ENCODE measurements at regions not wholly inside any gene's neighbourhood (a gene's known extent, or its start where the extent isn't known, plus 50 kb on each side); places are given as distances from the start of the nearest gene placed in this dataset.

DNA sequence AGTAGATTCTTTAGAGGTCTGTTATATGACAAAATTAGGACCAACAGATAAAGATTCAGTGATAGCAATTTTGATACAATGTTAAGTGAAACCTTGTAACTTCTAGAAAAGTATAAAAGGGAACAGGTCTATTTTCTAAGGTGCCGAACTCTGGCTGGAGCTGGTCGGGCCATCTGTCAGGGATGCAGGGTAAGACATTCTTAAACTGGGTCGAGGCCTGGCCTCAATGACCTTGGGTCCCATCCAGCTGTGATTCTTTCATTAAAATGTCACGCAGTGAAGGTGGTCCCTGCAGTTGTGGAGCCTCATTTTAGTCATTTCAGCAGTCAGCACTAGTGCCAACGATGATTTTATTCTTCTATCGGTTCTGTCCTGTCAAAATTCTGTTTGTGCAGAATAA is 271.9 kb upstream of the SPRY2 start:
- no peak overlapping the region for H3K27ac ChIP-seq (ENCODE audit: low read length)
- no peaks in the 10 kb centered on the region for H3K9me3 ChIP-seq (ENCODE audit: control insufficient read depth, insufficient read depth, low read length)
- no peak for DNase-seq (ENCODE audit: low read depth, low spot score)
- no CpG with 5 or more reads among the region's 6 CpGs for WGBS (ENCODE audit: insufficient coverage, insufficient read length)
- H3K36me3 ChIP-seq (ENCODE audit: control insufficient read depth, insufficient read depth, low read length): no peaks in the 10 kb centered on the region
- no peak overlapping the region for H3K4me3 ChIP-seq (ENCODE audit: low read length)
- H3K4me1 ChIP-seq (ENCODE audit: control insufficient read depth, insufficient read depth, low read length): no peaks in the 10 kb centered on the region
- no peaks in the 10 kb centered on the region for H3K27me3 ChIP-seq (ENCODE audit: control insufficient read depth, insufficient read depth, low read length)

DNA sequence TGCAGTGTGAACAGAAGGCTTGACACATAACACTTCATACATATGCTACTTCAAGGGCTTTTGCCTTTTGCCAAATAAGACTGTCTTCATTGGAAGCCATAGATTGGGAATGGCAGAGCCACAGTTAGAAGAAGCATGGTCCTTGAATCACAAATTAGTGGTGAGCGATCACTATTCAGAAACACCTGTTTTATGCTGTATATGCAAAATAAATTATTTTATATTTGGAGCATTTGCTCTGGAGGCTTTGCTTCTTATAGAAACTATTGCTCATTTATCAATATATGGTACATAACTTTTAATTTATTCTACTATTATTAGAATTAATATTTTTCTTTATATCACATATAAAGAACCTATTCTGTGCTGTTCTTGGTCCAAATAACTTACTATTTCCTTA is 270.4 kb upstream of the SPRY2 start:
- Histone ChIP-seq H3K9me3 (ENCODE audit: control insufficient read depth, insufficient read depth, low read length) (no peaks in the 10 kb centered on the region), H3K36me3 (ENCODE audit: control insufficient read depth, insufficient read depth, low read length) (no peaks in the 10 kb centered on the region), H3K27ac (ENCODE audit: low read length) (no peak overlapping the region), H3K4me3 (ENCODE audit: low read length) (no peak overlapping the region), H3K27me3 (ENCODE audit: control insufficient read depth, insufficient read depth, low read length) (no peaks in the 10 kb centered on the region), H3K4me1 (ENCODE audit: control insufficient read depth, insufficient read depth, low read length) (no peaks in the 10 kb centered on the region)
- no CpG with 5 or more reads among the region's 1 CpG for WGBS (ENCODE audit: insufficient coverage, insufficient read length)
- DNase-seq (ENCODE audit: low read depth, low spot score): no peak

DNA sequence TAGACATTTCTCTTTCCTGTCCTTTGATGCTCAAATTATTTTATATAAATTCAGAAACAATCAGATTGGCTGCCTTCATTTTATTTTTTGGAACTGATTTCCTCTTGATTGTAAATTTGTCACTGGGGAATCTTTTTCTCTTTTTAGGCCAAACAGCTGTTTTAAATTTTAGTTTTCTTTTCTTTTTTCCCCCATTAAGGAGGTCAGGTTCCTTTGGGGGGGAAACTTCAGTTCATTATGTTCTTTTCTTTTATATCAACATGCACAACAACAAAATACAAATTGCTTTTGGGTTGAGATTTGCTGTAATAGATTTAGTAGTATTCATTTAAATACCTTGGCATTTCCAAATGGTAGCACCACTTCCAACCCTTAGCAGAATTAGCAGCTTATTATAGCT is 264.8 kb upstream of the SPRY2 start:
- Histone ChIP-seq H3K9me3 (ENCODE audit: control insufficient read depth, insufficient read depth, low read length) (no peaks in the 10 kb centered on the region), H3K4me3 (ENCODE audit: low read length) (no peak overlapping the region), H3K27me3 (ENCODE audit: control insufficient read depth, insufficient read depth, low read length) (no peaks in the 10 kb centered on the region), H3K27ac (ENCODE audit: low read length) (no peak overlapping the region), H3K36me3 (ENCODE audit: control insufficient read depth, insufficient read depth, low read length) (no peaks in the 10 kb centered on the region), H3K4me1 (ENCODE audit: control insufficient read depth, insufficient read depth, low read length) (no peaks in the 10 kb centered on the region)
- DNase-seq (ENCODE audit: low read depth, low spot score): no peak

DNA sequence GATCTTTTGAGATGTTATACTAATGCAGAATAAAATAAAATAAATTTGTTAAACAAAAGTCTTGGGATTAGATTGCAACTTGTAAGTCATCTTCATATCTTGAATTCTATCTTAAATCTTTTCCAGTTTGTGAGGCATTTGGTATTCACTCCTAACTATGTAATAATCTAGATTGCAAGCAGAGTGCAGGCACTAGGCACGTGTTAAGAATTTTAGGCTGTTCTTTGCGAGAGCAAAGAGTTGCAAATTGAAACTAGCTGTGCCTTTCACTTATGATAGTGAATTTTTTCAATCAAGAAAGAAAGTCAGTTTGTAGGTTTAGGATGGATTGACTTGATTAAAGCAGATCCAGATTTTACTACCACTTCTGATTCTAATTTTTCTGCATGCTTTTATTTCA is 264.1 kb upstream of the SPRY2 start:
- H3K4me3 ChIP-seq (ENCODE audit: low read length): no peak overlapping the region
- no peak for DNase-seq (ENCODE audit: low read depth, low spot score)
- no peaks in the 10 kb centered on the region for H3K27me3 ChIP-seq (ENCODE audit: control insufficient read depth, insufficient read depth, low read length)
- H3K9me3 ChIP-seq (ENCODE audit: control insufficient read depth, insufficient read depth, low read length): no peaks in the 10 kb centered on the region
- no CpG with 5 or more reads among the region's 2 CpGs for WGBS (ENCODE audit: insufficient coverage, insufficient read length)
- no peaks in the 10 kb centered on the region for H3K36me3 ChIP-seq (ENCODE audit: control insufficient read depth, insufficient read depth, low read length)
- no peaks in the 10 kb centered on the region for H3K4me1 ChIP-seq (ENCODE audit: control insufficient read depth, insufficient read depth, low read length)
- H3K27ac ChIP-seq (ENCODE audit: low read length): no peak overlapping the region

- no peak for DNase-seq (ENCODE audit: low read depth, low spot score)
- H3K36me3 ChIP-seq (ENCODE audit: control insufficient read depth, insufficient read depth, low read length): no peaks in the 10 kb centered on the region
- no CpG with 5 or more reads among the region's 3 CpGs for WGBS (ENCODE audit: insufficient coverage, insufficient read length)
- H3K4me3 ChIP-seq (ENCODE audit: low read length): no peak overlapping the region
- no peak overlapping the region for H3K27ac ChIP-seq (ENCODE audit: low read length)
- H3K27me3 ChIP-seq (ENCODE audit: control insufficient read depth, insufficient read depth, low read length): no peaks in the 10 kb centered on the region
- no peaks in the 10 kb centered on the region for H3K4me1 ChIP-seq (ENCODE audit: control insufficient read depth, insufficient read depth, low read length)
- H3K9me3 ChIP-seq (ENCODE audit: control insufficient read depth, insufficient read depth, low read length): no peaks in the 10 kb centered on the region
Measured at GRCh38 chr13:80604098-80604497, 263.2 kb upstream of the SPRY2 start.

GRCh38 chr13:80603351-80603750 is 262.4 kb upstream of the SPRY2 start:
- no peaks in the 10 kb centered on the region for H3K27me3 ChIP-seq (ENCODE audit: control insufficient read depth, insufficient read depth, low read length)
- H3K36me3 ChIP-seq (ENCODE audit: control insufficient read depth, insufficient read depth, low read length): no peaks in the 10 kb centered on the region
- H3K4me1 ChIP-seq (ENCODE audit: control insufficient read depth, insufficient read depth, low read length): no peaks in the 10 kb centered on the region
- 100% methylated on average over 1 of the region's 1 CpG for WGBS (ENCODE audit: insufficient coverage, insufficient read length)
- no peak overlapping the region for H3K27ac ChIP-seq (ENCODE audit: low read length)
- H3K9me3 ChIP-seq (ENCODE audit: control insufficient read depth, insufficient read depth, low read length): no peaks in the 10 kb centered on the region
- DNase-seq (ENCODE audit: low read depth, low spot score): no peak
- H3K4me3 ChIP-seq (ENCODE audit: low read length): no peak overlapping the region

DNA sequence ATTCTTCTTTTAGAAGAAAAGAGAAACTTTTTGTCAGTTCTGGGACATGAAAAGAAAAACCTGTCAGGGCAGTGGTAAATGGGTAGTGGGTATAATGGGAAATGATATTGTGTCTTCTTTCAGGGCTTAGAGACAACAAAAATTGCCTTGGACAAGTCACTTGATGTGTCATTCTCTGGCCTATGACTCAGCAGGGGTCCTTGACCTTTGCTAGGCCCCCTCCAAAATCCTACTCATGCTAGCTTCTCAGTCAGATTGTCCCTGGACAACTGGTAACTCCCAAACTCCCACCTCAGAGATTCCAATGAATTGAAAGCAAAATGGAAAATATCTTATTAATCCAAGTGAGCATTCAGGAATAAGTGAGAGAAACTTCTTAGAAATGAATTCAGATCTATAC is 258.8 kb upstream of the SPRY2 start:
- no peak overlapping the region for H3K27ac ChIP-seq (ENCODE audit: low read length)
- H3K36me3 ChIP-seq (ENCODE audit: control insufficient read depth, insufficient read depth, low read length): no peaks in the 10 kb centered on the region
- H3K27me3 ChIP-seq (ENCODE audit: control insufficient read depth, insufficient read depth, low read length): no peaks in the 10 kb centered on the region
- H3K9me3 ChIP-seq (ENCODE audit: control insufficient read depth, insufficient read depth, low read length): no peaks in the 10 kb centered on the region
- H3K4me1 ChIP-seq (ENCODE audit: control insufficient read depth, insufficient read depth, low read length): no peaks in the 10 kb centered on the region
- no peak for DNase-seq (ENCODE audit: low read depth, low spot score)
- H3K4me3 ChIP-seq (ENCODE audit: low read length): no peak overlapping the region

DNA sequence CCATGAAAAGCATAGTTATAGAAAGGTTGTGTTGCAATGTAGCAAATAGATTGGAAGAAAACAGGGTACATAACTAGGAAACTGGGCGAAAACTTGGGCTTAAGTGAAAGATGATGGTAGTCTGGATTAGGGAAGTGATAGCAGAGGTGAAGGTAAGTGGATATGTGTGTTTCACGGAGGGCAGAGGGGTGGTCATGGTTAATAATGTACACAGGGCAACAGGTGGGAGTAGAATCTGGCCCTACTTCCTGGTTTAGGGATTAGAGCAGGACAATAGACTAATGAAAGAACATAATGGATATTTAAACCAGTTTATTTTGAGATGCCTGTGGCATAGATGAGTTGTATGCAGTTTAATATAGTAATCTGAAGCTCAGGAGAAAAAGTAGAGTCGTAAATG is 257.3 kb upstream of the SPRY2 start:
- Histone ChIP-seq H3K27me3 (ENCODE audit: control insufficient read depth, insufficient read depth, low read length) (no peaks in the 10 kb centered on the region), H3K36me3 (ENCODE audit: control insufficient read depth, insufficient read depth, low read length) (no peaks in the 10 kb centered on the region), H3K27ac (ENCODE audit: low read length) (no peak overlapping the region), H3K4me3 (ENCODE audit: low read length) (no peak overlapping the region), H3K4me1 (ENCODE audit: control insufficient read depth, insufficient read depth, low read length) (no peaks in the 10 kb centered on the region), H3K9me3 (ENCODE audit: control insufficient read depth, insufficient read depth, low read length) (no peaks in the 10 kb centered on the region)
- no CpG with 5 or more reads among the region's 3 CpGs for WGBS (ENCODE audit: insufficient coverage, insufficient read length)
- DNase-seq (ENCODE audit: low read depth, low spot score): no peak

DNA sequence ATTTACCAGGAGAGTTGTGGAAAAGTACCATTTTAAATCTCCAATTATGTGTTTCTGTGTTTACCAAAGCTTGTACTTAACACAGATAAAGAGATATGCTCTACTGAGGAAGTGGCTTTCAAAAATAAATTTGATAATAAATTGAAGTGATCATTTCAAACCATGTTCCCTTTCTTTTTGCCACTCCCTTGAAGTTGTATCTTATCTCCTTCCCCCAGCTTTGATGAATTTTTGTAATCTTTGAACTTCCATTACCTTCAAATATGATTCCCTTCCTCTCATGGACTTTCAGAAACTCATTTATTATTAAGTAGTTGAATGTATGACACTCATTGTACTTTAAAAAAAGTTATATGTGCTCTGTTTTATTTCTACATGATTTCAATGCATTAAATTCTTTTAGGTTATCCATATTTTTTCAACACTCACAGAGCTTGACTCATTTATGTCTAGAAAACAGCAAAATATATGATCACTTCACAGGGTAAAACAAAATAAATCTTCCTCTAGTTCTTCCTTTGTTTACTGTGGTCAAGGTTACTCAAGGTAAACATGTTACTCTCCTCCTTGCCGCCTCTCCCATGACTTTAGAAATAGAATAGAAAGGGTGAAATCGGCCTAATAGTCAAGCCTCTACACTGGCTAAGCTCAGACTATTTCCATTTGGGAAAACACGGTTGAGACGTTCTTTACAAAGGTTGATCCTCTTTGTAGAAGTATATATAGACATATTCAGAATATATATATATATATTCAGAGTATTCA is 251.2 kb upstream of the SPRY2 start:
- no CpG with 5 or more reads among the region's 4 CpGs for WGBS (ENCODE audit: insufficient coverage, insufficient read length)
- H3K4me1 ChIP-seq (ENCODE audit: control insufficient read depth, insufficient read depth, low read length): no peaks in the 10 kb centered on the region
- DNase-seq (ENCODE audit: low read depth, low spot score): no peak
- no peaks in the 10 kb centered on the region for H3K36me3 ChIP-seq (ENCODE audit: control insufficient read depth, insufficient read depth, low read length)
- no peaks in the 10 kb centered on the region for H3K27me3 ChIP-seq (ENCODE audit: control insufficient read depth, insufficient read depth, low read length)
- H3K4me3 ChIP-seq (ENCODE audit: low read length): no peak overlapping the region
- no peaks in the 10 kb centered on the region for H3K9me3 ChIP-seq (ENCODE audit: control insufficient read depth, insufficient read depth, low read length)
- H3K27ac ChIP-seq (ENCODE audit: low read length): no peak overlapping the region

DNA sequence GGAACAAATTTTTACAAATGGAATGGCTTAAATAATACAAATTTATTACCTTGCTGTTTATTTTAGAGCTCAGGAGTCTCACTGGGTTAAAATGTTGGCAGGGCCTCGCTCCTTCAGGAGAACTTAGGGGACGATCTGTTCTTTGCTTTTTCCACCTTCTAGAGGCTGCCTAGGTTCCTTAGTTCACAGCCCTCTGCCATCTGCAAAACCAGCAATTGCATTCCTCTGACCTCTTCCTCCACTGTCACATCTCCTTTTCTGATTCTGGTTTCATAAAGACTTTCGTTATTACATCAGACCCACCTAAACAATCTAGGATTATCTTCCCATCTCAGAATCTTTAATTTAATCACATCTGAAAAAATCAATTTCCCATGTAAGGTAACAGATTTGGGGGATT is 249.6 kb upstream of the SPRY2 start:
- no peaks in the 10 kb centered on the region for H3K27me3 ChIP-seq (ENCODE audit: control insufficient read depth, insufficient read depth, low read length)
- no peak overlapping the region for H3K27ac ChIP-seq (ENCODE audit: low read length)
- no peaks in the 10 kb centered on the region for H3K36me3 ChIP-seq (ENCODE audit: control insufficient read depth, insufficient read depth, low read length)
- no peaks in the 10 kb centered on the region; the same call in 1 of the 2 replicates for H3K4me1 ChIP-seq (ENCODE audit: control insufficient read depth, insufficient read depth, low read length)
- no peak for DNase-seq (ENCODE audit: low read depth, low spot score)
- no peak overlapping the region for H3K4me3 ChIP-seq (ENCODE audit: low read length)
- WGBS (ENCODE audit: insufficient coverage, insufficient read length): no CpG with 5 or more reads among the region's 3 CpGs
- H3K9me3 ChIP-seq (ENCODE audit: control insufficient read depth, insufficient read depth, low read length): no peaks in the 10 kb centered on the region

DNA sequence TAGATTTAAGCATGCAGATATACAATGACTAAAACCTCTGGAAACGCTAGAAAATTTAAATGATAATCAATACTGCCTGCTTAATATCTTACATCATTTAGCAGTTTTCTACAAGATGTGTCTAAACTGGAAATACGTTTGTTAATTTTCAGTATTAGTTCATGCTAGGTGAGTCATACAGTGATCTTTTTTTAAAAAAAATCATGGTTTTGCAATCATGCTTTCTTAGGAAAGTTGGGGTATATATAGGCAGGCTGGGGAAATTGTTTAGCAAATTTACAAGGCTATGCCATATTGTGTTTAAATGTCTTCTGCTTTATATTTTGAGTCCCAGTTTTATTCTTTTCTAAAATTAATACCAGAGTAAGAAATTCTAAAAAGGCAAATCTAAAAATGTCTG is 245.4 kb upstream of the SPRY2 start:
- no peak for DNase-seq (ENCODE audit: low read depth, low spot score)
- no peaks in the 10 kb centered on the region; the same call in 1 of the 2 replicates for H3K4me1 ChIP-seq (ENCODE audit: control insufficient read depth, insufficient read depth, low read length)
- no peak overlapping the region for H3K27ac ChIP-seq (ENCODE audit: low read length)
- H3K9me3 ChIP-seq (ENCODE audit: control insufficient read depth, insufficient read depth, low read length): no peaks in the 10 kb centered on the region
- H3K27me3 ChIP-seq (ENCODE audit: control insufficient read depth, insufficient read depth, low read length): no peaks in the 10 kb centered on the region
- H3K4me3 ChIP-seq (ENCODE audit: low read length): no peak overlapping the region
- no CpG with 5 or more reads among the region's 2 CpGs for WGBS (ENCODE audit: insufficient coverage, insufficient read length)
- H3K36me3 ChIP-seq (ENCODE audit: control insufficient read depth, insufficient read depth, low read length): no peaks in the 10 kb centered on the region
